ENCODE measurements at regions not wholly inside any gene's neighbourhood (a gene's known extent, or its start where the extent isn't known, plus 50 kb on each side); places are given as distances from the start of the nearest gene placed in this dataset.

DNA sequence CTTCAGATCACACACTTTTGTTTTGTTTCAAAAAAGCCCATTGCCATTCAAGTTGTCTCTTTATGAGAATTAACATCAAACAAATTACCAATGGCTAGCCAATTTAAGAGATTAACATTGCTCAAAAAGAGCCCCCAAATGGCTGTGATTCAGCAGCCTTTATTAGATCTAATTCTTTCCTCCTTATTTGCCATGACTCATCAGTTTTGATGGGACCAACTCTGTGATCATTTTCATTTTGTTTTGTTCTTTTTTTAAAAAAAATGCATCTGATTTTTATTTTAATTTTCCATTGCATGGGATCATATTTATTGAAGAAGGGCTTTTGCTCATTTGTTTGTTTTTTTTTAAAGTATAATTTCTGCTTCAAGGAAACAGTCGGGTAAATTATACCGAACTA lies 161.6 kb upstream of the FRMPD4 start:
- TF ChIP-seq HDGF (IDR thresholded peaks at IDR 0.05; ENCODE audit: borderline replicate concordance) (no peak), FOXA1 (IDR thresholded peaks at IDR 0.05) (no peak), BHLHE40 (IDR thresholded peaks at IDR 0.05; ENCODE audit: borderline replicate concordance) (no peak), FOXM1 (IDR thresholded peaks at IDR 0.05; ENCODE audit: borderline replicate concordance) (no peak)

All from HEK293T (cell line).